NT2/D1 (cell line): ENCODE measurements at regions not wholly inside any gene's neighbourhood (a gene's known extent, or its start where the extent isn't known, plus 50 kb on each side); places are given as distances from the start of the nearest gene placed in this dataset.

Source experiments
- SUZ12 ChIP-seq: IDR thresholded peaks from 2 replicates; pipeline ENCODE4 v1.6.1; 2011; ENCODE audit not compliant: insufficient read length, insufficient read depth; ENCODE audit errors: extremely low read depth
- YY1 ChIP-seq: IDR thresholded peaks from 2 replicates; pipeline ENCODE4 v1.6.1; 2011; ENCODE audit not compliant: insufficient read length, insufficient read depth
- ZNF274 ChIP-seq: IDR thresholded peaks from 2 replicates; pipeline ENCODE4 v1.6.1; 2011; ENCODE audit warnings: mild to moderate bottlenecking, low read depth, low read length

DNA sequence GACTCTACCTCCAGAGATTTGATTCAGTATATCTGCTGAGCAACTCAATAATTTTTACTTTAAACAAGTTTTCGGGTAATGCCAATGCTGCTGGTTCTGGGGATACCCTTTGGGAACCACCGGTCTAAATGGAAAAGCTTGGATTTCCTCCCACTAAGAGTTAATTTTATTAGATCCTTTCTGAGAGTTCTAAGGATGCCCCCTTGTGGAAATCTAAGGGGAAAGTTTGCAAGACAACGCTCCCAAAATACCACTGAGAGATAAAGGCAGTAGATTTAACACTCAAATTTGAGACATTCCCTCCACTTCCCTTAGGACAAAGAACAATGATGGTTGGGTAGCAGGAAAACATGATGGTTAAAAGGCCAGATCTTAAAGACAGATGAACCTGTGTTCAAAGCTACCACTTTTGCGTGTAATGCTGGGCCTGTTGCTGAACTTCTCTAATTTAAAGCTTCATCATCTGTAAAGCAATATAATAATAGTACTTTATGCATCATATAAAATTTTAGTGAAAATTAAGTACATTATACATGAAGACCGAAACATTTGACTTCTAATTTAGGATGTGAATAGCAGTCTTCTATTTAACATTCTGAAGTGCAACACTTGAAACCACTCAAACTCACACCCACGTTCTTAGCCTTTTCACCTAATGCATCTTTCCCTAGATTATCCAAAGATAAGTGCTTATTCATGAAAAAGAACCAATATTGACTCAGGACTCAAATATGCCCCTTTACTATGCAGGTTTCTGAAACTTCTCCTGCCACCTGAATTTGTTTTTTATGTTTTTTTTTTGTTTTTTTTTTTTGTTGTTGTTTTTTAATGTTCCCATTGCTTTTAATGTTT, 110.1 kb upstream of the LUZP2 start:
- no peak for TF ChIP-seq YY1
- no peak for TF ChIP-seq ZNF274
- TF ChIP-seq SUZ12, result no peak
